Bone marrow (tissue), 2 donors: ENCODE measurements at regions not wholly inside any gene's neighbourhood (a gene's known extent, or its start where the extent isn't known, plus 50 kb on each side); places are given as distances from the start of the nearest gene placed in this dataset.

Source experiments
- DNase-seq, 2 donors: peaks; one replicate each; lab custom pipeline; 2025; lab: John Stamatoyannopoulos, UW

DNA sequence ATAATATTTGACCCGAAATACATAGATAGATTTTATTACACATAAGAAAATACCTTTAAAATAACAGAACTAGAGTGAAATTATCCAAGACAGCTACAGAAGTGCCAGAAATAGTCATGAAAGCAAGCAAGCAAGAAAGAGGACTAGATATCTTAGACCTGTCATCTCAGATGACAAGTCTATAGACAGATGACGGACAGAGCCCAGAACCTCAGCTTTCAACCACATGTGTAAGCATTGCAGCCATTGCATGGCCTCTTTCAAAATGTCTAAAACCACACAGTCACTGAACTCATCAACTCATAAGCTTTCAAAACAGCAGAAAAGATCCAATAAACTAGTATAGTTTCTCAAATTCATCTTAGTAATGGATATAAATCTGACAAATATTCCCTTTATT is 59.8 kb upstream of the FHIT start:
- DNase-seq = no peak

DNA sequence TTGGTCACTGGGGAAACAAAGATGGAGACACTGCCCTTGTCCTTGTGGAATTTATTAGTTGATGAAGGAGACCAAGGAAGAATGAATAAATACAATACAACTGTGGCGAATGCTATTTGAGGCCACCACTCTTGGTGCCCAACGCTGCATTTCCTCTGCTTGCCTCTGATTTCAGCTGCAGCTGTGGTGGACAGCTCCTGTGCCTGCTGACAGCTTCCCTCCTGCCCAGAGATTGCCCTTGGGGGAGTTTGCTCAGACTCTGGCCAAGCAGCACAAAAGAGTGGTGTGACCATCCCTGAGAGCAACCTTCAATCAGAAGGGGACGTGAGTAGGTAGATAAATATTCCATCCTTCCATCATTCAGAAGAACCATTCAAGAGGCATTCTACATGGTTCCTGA is 64.6 kb upstream of the FHIT start:
- DNase-seq = no peak

GRCh38 chr3:61323094-61323493 is 71.8 kb upstream of the FHIT start:
- DNase-seq = no peak

- no peak for DNase-seq
These were observed 80.8 kb upstream of the FHIT start for GRCh38 chr3:61331929-61332552.

- no peak for DNase-seq
These were observed 82.1 kb upstream of the FHIT start for GRCh38 chr3:61333192-61333961.

GRCh38 chr3:61334783-61335182 is 83.5 kb upstream of the FHIT start:
- no peak for DNase-seq

- DNase-seq = no peak
These were observed 89.7 kb upstream of the FHIT start for GRCh38 chr3:61340931-61341461.

DNA sequence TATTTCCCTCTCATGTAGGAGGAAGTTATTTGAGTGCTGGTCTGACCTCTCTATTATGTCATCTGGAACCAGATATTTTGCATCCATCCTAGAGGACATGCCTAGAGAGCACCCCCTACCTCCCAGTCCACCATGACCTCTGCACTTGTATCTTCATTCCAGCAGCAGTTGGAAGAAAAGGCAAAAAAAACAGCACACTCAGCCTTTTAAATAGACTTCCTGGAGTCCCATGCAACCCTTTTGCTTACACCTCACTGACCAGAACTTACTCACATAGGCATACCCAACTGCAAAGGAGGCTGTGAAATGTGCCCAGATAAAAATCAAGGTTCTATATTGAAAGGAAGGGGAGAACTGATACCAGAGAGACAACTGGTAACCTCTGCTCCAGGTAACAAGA is 92.3 kb upstream of the FHIT start:
- DNase-seq = no peak

DNA sequence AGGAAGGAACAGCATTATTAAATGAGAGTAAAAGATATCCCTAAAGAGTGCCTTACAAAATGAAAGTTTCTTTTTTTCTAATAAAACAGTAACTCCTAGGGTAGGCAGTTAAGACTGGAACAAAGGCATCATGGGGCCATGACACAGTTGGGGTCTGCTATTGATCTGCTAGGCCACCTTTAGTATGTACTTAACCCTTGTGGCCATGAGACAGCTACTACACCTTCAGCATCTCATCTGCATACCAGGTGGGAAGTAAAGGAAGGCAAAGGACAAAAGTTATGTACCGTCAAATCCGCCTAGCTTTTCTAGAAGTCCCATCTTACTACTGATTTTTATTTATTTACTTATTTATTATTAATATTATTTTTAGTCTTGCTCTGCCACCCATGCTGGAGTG is 93.8 kb upstream of the FHIT start:
- DNase-seq = no peak

DNA sequence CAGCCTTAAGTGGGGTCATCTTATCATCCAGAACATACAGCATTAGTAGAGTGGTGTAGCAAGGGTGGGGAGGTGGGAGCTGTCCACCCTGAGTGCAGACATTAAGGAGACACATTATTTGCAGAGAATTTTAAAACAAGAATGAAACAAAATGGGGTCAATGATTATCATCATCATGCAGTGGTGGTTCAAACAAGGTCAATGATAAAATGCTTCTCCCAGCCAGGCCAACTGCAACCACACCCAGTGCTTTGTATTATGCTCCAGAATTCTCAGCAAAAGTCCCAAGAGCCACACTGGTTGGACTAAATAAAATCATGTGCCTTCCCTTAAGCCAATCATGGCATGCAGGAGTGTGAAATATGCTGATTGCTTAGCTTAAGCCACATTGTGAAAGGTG is 96.7 kb upstream of the FHIT start:
- no peak for DNase-seq

DNA sequence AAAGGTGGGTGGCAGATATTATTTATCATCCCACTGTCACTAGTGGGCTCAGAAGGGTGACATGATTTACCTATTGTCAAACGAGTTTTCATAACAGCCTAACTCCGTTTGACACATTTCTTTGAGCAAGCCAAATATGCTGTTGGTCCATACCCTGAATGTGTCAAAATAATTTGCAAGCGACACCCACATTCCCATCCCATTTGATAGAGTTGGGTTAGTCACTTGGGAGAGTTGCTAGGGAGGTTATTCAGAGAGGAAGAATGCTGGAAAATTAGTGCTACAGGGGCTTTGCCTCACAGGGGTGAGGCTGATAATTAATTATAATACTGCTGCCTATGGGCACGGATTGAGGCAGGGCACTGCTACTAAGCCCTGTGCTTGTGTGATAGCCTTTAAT is 98.5 kb upstream of the FHIT start:
- no peak for DNase-seq

DNA sequence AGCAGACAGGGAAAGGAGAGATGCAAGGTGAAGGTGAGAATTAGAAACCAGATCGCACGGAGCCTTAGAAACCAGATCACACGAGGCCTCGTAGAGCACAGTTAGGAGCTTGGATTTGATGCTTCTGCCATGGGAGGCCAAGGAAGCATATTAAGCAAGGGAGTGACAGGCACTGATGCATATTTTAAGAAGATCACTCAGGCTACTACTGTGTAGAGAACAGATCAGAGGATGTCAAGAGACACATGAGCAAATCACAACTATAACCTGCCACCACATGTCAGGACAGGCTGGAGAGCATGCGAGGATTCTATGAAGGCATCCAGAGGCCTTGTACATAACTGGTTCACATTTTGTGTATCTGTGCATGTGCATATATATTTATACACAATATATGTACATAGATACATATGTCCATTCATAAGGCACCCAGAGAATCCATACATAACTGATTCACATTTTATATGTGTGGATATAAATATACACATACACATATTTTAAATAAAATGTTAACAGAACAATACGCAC is 99.6 kb upstream of the FHIT start:
- DNase-seq = no peak

DNA sequence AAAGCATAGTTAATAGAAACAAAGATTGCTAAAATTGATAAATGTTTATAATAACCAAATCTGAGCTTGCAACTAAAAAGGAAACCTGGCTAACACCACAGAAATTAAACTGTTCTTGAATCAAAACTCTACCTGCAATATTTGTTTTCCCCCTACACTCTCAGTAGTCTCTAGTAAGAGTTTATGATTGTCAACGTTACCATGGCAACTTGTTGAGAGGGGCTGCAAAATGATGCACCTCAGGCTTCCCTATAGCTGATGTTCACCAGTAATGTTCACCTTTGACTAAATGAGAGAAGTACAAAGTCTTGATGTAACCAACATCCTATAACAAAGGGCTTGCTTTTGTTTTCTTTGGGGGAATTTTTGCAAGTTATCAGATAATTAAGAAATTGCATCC is 101.1 kb upstream of the FHIT start:
- no peak for DNase-seq

- no peak for DNase-seq
These were observed 102.1 kb upstream of the FHIT start for GRCh38 chr3:61353382-61353781.

DNA sequence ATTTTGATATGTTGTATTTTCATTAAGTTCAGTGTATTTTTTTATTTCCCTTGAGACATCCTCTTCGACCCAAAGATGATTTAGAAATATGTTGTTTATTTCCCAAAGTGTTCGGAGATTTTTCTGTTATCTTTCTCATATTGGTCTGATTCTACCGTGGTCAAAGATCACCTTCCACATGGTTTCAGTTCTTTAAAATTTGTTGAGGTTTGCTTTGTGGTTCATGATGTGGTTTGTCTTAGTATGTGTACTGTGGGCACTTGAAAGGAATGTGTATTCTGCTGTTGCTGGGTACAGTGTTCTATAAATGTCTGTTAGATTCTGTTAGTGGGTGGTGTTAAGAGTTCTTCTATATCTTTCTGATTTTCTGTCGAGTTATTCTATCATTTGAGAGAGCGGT is 103.4 kb upstream of the FHIT start:
- no peak for DNase-seq

GRCh38 chr3:61356685-61357084 is 105.4 kb upstream of the FHIT start:
- DNase-seq = no peak

DNA sequence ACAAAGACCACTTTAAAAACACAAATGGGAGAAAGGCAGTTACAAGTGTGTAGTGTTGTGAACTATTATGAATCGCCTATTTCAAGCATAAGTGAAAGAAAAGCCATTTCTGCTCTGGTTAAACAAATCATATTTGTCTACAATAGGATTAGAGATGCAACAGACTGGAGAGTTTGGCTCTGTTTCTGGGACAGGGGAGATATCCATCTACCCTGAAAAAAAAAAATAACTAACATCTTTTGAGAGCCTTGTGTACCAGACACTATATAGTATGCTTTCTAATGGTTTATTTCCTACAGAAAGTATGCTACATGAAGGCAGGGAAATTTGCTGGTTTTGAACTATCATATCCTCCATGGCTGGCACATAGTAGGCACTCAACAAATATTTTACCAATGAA is 106.7 kb upstream of the FHIT start:
- DNase-seq = no peak

GRCh38 chr3:61358364-61358763 is 107.1 kb upstream of the FHIT start:
- DNase-seq = peak in 1 of 2 donors; percentile 1

DNA sequence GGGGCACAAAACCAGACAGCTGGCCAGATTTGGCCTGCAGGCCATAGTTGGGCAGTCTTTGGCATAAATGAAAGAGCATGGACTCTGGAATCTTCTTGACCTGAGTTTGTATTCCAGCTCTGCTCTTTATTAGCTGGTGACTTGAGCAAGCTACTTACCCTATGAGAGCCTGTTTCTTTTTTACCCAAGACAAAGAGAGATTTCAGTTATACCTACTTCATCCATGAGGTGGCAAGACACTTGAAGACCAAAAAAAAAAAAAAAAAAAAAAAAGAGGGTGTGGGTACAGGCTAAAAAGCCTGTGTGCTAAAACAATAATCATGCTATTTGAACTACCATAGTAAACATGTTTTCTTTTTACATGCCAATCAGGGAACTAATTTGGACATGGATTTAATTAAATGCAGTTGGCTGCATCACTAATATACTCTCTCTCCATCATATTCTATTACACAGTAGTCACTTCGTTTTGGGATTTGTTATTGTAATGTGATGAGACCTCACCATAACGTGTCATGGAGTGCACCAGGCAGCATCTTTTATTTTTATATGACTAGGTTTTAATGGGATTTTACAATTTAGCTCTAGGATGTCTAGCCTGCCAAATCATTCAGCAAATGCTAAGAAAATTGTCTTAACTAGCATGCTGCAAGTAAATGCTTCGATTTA is 109.2 kb upstream of the FHIT start:
- DNase-seq = no peak

DNA sequence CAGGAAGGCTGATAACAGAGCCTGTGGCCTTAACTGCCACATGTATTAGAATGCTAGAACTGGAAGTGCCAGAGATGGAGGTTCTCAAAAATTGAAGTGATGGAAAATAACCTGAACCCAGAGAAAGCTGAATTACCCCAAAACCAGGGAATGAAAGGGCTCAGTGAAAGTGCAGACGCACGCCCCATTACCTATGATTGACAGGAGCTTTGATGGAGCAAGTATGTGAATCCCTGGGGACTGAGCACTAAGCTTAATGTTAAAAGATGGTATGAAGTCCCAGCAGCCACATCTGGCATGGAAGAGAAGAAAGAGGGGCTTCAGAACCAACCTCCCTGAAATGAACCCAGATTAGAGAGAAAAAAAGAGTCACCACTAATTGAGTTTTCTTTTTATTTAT is 118.4 kb upstream of the FHIT start:
- no peak for DNase-seq

DNA sequence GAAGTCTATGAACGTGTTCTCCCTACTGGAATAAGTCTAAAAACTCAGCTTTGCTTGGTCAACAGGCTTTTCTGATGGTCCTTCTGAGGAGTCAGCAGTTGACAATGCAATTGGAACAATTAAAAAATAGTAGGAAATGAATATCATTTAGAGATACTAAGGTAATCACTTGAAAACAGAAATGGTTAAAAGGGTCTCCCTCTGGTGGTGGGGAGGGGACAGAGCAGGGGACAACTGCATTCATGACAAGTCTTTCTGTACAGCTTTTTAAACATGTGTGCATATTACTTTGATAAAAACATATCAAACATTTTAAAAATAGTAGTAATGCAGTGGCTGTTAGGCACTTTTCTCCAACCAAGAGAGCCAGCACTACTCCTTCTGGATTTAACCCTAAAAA is 119.9 kb upstream of the FHIT start:
- DNase-seq = no peak

DNA sequence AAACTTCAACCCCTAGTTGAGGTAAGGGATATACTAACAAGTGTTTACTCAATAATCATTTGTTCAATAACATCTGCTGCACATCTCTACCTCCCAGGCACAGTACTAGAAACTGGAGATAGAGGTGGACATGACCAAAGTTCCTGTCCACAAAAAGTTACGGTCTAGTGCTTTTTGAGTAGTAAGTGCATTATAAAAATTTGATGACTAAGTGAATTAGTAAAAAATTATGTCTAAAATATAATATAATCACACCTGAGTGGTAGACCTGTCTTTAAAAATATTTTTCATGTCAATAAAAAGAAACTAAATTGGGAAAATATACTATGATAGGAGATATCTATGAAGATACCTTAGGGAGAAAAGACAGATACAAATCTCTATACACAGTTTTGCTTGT is 121.5 kb upstream of the FHIT start:
- no peak for DNase-seq

GRCh38 chr3:61378311-61378710 is 127.1 kb upstream of the FHIT start:
- DNase-seq = no peak
